ENCODE measurements at regions not wholly inside any gene's neighbourhood (a gene's known extent, or its start where the extent isn't known, plus 50 kb on each side); places are given as distances from the start of the nearest gene placed in this dataset.
"Not testable (repeated sequence)": the region's sequence is repeated elsewhere in the genome, so short reads cannot be mapped to it uniquely, and the experiment has no call there.

- no peak for TF ChIP-seq CTCF (optimal IDR thresholded peaks at IDR 0.05 in 1 of 3, IDR thresholded peaks at IDR 0.05 in 1 of 3, conservative IDR thresholded peaks at IDR 0.05 in 1 of 3; ENCODE audit: extremely low read depth in 1 of 3, insufficient read depth in 2 of 3, low read length in 3 of 3)
- TF ChIP-seq EZH2 (IDR thresholded peaks at IDR 0.05; ENCODE audit: low read length), result no peak
- Histone ChIP-seq H3K4me1 (ENCODE audit: control insufficient read depth, extremely low read depth, insufficient read depth, low read length) (no peaks in the 10 kb centered on the region), H3K36me3 (ENCODE audit: control insufficient read depth in 2 of 2, extremely low read depth in 1 of 2, insufficient read depth in 2 of 2, low read length in 2 of 2) (no peaks in the 10 kb centered on the region), H3K79me2 (ENCODE audit: control insufficient read depth, insufficient read depth, low read length) (no peaks in the 10 kb centered on the region), H4K20me1 (ENCODE audit: control insufficient read depth, extremely low read depth, insufficient read depth, low read length) (no peaks in the 10 kb centered on the region), H2AFZ (ENCODE audit: control insufficient read depth, low read length) (no peak overlapping the region), H3K4me2 (ENCODE audit: control insufficient read depth, extremely low read depth, insufficient read depth, low read depth, low read length) (no peak overlapping the region), H3K9me1 (ENCODE audit: control insufficient read depth, extremely low read depth, insufficient read depth, low read length) (no peaks in the 10 kb centered on the region), H3K4me3 (ENCODE audit: control insufficient read depth in 2 of 3, extremely low read depth in 1 of 3, insufficient read depth in 2 of 3, low read depth in 1 of 3, low read length in 3 of 3) (no peak overlapping the region), H3K27ac (ENCODE audit: control insufficient read depth, insufficient read depth, low read length) (no peak overlapping the region), H3K27me3 (ENCODE audit: control insufficient read depth, extremely low read depth, insufficient read depth, low read length) (no peaks in the 10 kb centered on the region), H3K9me3 (ENCODE audit: control insufficient read depth, low read depth, low read length) (no peaks in the 10 kb centered on the region), H3K9ac (ENCODE audit: control insufficient read depth, extremely low read depth, insufficient read depth, low read length) (no peak overlapping the region)
- dilution Hi-C loops (cut with MboI; ENCODE audit: extremely low pct_ligation_motif_present, low sequenced_read_pairs), result no loop called here
- FAIRE-seq (no peak), DNase-seq (ENCODE audit: low read depth, low spot score) (no peak)
Measured at GRCh38 chr22:33139937-33140336, 81.8 kb upstream of the SYN3 start.

GRCh38 chr22:33138333-33138732 lies 80.2 kb upstream of the SYN3 start:
- H4K20me1 ChIP-seq (ENCODE audit: control insufficient read depth, extremely low read depth, insufficient read depth, low read length); H3K27me3 ChIP-seq (ENCODE audit: control insufficient read depth, extremely low read depth, insufficient read depth, low read length); DNase-seq (ENCODE audit: low read depth, low spot score); H3K4me2 ChIP-seq (ENCODE audit: control insufficient read depth, extremely low read depth, insufficient read depth, low read depth, low read length); H3K9me3 ChIP-seq (ENCODE audit: control insufficient read depth, low read depth, low read length); H3K4me1 ChIP-seq (ENCODE audit: control insufficient read depth, extremely low read depth, insufficient read depth, low read length); H3K9me1 ChIP-seq (ENCODE audit: control insufficient read depth, extremely low read depth, insufficient read depth, low read length); H3K4me3 ChIP-seq (ENCODE audit: control insufficient read depth in 2 of 3, extremely low read depth in 1 of 3, insufficient read depth in 2 of 3, low read depth in 1 of 3, low read length in 3 of 3); FAIRE-seq; H3K36me3 ChIP-seq (ENCODE audit: control insufficient read depth in 2 of 2, extremely low read depth in 1 of 2, insufficient read depth in 2 of 2, low read length in 2 of 2); H3K27ac ChIP-seq (ENCODE audit: control insufficient read depth, insufficient read depth, low read length); dilution Hi-C loops (cut with MboI; ENCODE audit: extremely low pct_ligation_motif_present, low sequenced_read_pairs); H3K79me2 ChIP-seq (ENCODE audit: control insufficient read depth, insufficient read depth, low read length); H3K9ac ChIP-seq (ENCODE audit: control insufficient read depth, extremely low read depth, insufficient read depth, low read length); H2AFZ ChIP-seq (ENCODE audit: control insufficient read depth, low read length): not testable (repeated sequence)

- H3K36me3 ChIP-seq (ENCODE audit: control insufficient read depth in 2 of 2, extremely low read depth in 1 of 2, insufficient read depth in 2 of 2, low read length in 2 of 2), result no peaks in the 10 kb centered on the region
- H3K9ac ChIP-seq (ENCODE audit: control insufficient read depth, extremely low read depth, insufficient read depth, low read length), result no peak overlapping the region
- no peak overlapping the region for H3K4me2 ChIP-seq (ENCODE audit: control insufficient read depth, extremely low read depth, insufficient read depth, low read depth, low read length)
- no peak for TF ChIP-seq CTCF (optimal IDR thresholded peaks at IDR 0.05 in 1 of 3, IDR thresholded peaks at IDR 0.05 in 1 of 3, conservative IDR thresholded peaks at IDR 0.05 in 1 of 3; ENCODE audit: extremely low read depth in 1 of 3, insufficient read depth in 2 of 3, low read length in 3 of 3)
- no peak for TF ChIP-seq EZH2 (IDR thresholded peaks at IDR 0.05; ENCODE audit: low read length)
- no peak for FAIRE-seq
- no peak overlapping the region for H2AFZ ChIP-seq (ENCODE audit: control insufficient read depth, low read length)
- no peaks in the 10 kb centered on the region for H4K20me1 ChIP-seq (ENCODE audit: control insufficient read depth, extremely low read depth, insufficient read depth, low read length)
- no peak for DNase-seq (ENCODE audit: low read depth, low spot score)
- H3K9me1 ChIP-seq (ENCODE audit: control insufficient read depth, extremely low read depth, insufficient read depth, low read length), result no peaks in the 10 kb centered on the region
- no peaks in the 10 kb centered on the region for H3K9me3 ChIP-seq (ENCODE audit: control insufficient read depth, low read depth, low read length)
- H3K79me2 ChIP-seq (ENCODE audit: control insufficient read depth, insufficient read depth, low read length), result no peaks in the 10 kb centered on the region
- no peak overlapping the region for H3K4me3 ChIP-seq (ENCODE audit: control insufficient read depth in 2 of 3, extremely low read depth in 1 of 3, insufficient read depth in 2 of 3, low read depth in 1 of 3, low read length in 3 of 3)
- H3K27me3 ChIP-seq (ENCODE audit: control insufficient read depth, extremely low read depth, insufficient read depth, low read length), result no peaks in the 10 kb centered on the region
- no peak overlapping the region for H3K27ac ChIP-seq (ENCODE audit: control insufficient read depth, insufficient read depth, low read length)
- dilution Hi-C loops (cut with MboI; ENCODE audit: extremely low pct_ligation_motif_present, low sequenced_read_pairs), result no loop called here
- H3K4me1 ChIP-seq (ENCODE audit: control insufficient read depth, extremely low read depth, insufficient read depth, low read length), result no peaks in the 10 kb centered on the region
Measured at GRCh38 chr22:33130473-33130872, 72.3 kb upstream of the SYN3 start.

All from keratinocyte (primary cell).